A673 (cell line): ENCODE measurements at regions not wholly inside any gene's neighbourhood (a gene's known extent, or its start where the extent isn't known, plus 50 kb on each side); places are given as distances from the start of the nearest gene placed in this dataset.

Experiments
- CTCF ChIP-seq: fragments of 300-800, 200-600 bp; sonication (generic); conservative IDR thresholded peaks from 2 replicates; pipeline ENCODE4 v1.5.1; 2017; ENCODE audit warnings: low read depth, mild to moderate bottlenecking, antibody characterized with exemption, low read length, moderate library complexity, mixed read lengths
- EZH2 ChIP-seq: fragments of 200-600 bp; sonication (generic); IDR thresholded peaks from 2 replicates; pipeline ENCODE4 v1.6.1; 2017; ENCODE audit warnings: borderline replicate concordance, low read depth, mild to moderate bottlenecking, mixed read lengths, antibody characterized with exemption, low read length; ENCODE audit not compliant: poor library complexity, severe bottlenecking

DNA sequence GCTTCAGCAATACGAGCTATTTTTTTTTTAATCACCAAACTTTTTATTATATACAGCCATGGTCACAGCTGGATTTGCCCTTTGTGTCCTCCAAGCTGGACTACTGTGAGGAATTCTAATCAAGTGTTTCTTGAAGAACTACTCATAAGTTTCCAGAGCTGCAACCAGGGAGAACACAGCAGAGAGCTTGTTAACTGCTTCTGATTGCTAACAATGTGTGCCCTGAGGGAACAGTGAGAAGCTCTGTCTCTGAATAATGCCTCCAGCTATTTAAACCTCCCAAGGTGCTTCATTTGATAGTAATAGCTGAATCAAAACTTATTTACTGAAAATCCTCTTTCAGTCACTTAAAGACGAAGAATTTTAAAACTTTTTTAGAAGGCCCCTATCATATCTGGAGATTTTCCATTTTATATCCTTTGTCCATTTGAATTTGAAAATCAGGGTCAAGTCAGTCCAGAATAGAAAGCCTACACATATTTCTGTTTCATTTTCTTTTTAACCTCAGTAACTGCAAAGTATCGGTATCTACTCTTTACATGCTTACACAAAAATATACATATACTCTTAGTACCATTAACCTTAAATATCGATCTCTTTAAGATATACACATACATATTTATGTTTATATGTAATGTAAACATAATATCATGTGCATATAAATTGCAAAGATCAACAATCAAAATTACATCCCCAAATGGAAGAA is 1024.2 kb downstream of the GRM8 start:
- TF ChIP-seq CTCF: no peak
- TF ChIP-seq EZH2: no peak
